ENCODE measurements at regions not wholly inside any gene's neighbourhood (a gene's known extent, or its start where the extent isn't known, plus 50 kb on each side); places are given as distances from the start of the nearest gene placed in this dataset.

DNA sequence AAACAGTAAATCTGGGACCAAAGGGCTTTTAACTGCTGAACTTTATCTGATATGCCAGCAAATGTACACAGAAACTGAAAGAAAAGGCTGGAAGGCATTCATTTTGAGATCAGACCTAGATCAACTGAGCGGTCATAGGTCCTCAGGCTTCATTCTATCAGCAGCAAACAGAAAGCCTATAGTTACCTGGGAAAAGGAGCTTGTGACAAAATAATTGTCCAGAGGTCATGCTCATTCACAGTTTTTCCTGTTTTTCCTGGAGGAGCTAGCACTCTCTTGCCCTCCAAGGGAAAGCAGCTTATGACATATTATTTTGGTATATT, 320.2 kb downstream of the AHR start:
- FAIRE-seq: no peak
- DNase-seq (ENCODE audit: insufficient read length): no peak
- TF ChIP-seq TAF1 (IDR thresholded peaks at IDR 0.05; ENCODE audit: borderline replicate concordance, low read depth, low read length): no peak
- TF ChIP-seq POLR2AphosphoS5 (IDR thresholded peaks at IDR 0.05; ENCODE audit: low read depth, low read length): no peak
- TF ChIP-seq POLR2A (IDR thresholded peaks at IDR 0.05; ENCODE audit: low read depth, low read length): no peak

GRCh38 chr7:17619196-17619818, 320.9 kb downstream of the AHR start:
- TF ChIP-seq POLR2A (IDR thresholded peaks at IDR 0.05; ENCODE audit: low read depth, low read length) (no peak), POLR2AphosphoS5 (IDR thresholded peaks at IDR 0.05; ENCODE audit: low read depth, low read length) (no peak), TAF1 (IDR thresholded peaks at IDR 0.05; ENCODE audit: borderline replicate concordance, low read depth, low read length) (no peak)
- DNase-seq (ENCODE audit: insufficient read length) (no peak), FAIRE-seq (no peak)

DNA sequence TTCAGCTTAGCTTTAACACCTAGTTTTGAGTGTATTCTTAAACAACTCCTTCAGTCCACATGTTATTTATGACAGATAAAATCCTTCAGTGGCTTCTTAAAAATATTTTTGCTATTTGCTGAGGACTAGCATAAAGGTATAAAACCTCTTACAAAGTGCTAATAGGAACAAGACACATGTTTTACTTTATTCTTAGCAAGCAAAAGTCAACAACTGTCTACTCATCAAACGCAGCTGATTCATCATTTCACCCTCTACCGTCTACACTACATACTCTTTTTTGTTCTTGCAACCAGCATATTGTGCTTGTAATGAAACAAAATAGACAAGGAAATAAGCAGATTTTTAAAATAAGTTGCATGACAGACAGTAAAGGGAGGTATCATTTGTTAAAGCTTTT, 319.7 kb downstream of the SNX13 start:
- TF ChIP-seq TAF1 (IDR thresholded peaks at IDR 0.05; ENCODE audit: borderline replicate concordance, low read depth, low read length): no peak
- TF ChIP-seq POLR2A (IDR thresholded peaks at IDR 0.05; ENCODE audit: low read depth, low read length): no peak
- no peak for TF ChIP-seq POLR2AphosphoS5 (IDR thresholded peaks at IDR 0.05; ENCODE audit: low read depth, low read length)
- DNase-seq (ENCODE audit: insufficient read length): no peak
- no peak for FAIRE-seq

GRCh38 chr7:17622451-17622850, 317.8 kb downstream of the SNX13 start:
- TF ChIP-seq TAF1 (IDR thresholded peaks at IDR 0.05; ENCODE audit: borderline replicate concordance, low read depth, low read length) (no peak), POLR2A (IDR thresholded peaks at IDR 0.05; ENCODE audit: low read depth, low read length) (no peak), POLR2AphosphoS5 (IDR thresholded peaks at IDR 0.05; ENCODE audit: low read depth, low read length) (no peak)
- no peak for DNase-seq (ENCODE audit: insufficient read length)
- no peak for FAIRE-seq

DNA sequence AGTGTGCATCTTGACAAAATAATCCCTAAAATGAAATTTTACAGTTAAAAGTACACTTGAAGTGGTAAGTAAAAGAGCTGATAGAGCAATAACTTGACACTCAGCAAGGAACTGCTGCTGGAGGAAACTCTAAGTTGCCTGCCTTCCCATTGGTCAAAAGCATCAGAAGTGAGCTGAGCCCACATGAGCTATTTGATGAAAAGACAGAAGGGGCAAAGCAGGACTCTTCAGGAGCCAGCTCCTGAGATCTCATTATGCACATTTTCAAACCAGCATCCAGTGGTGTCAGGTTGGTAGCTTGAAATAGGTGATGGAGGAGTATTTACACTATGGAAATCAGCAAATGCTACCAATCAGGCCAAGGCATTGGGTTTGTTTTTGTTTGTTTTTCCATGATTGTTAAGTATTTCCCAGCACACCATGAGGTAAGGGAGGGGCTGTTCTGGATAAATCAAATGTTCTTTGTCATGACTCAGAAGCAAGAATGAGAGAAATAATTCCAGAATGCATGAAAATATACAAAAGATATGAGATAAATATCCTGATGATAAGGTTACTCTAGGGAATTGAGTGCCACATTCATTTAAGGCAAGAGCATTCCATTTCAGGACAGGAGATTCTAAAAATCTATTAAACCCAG, 316.6 kb downstream of the SNX13 start:
- DNase-seq (ENCODE audit: insufficient read length) (no peak), FAIRE-seq (no peak)
- TF ChIP-seq POLR2AphosphoS5 (IDR thresholded peaks at IDR 0.05; ENCODE audit: low read depth, low read length) (no peak), TAF1 (IDR thresholded peaks at IDR 0.05; ENCODE audit: borderline replicate concordance, low read depth, low read length) (no peak), POLR2A (IDR thresholded peaks at IDR 0.05; ENCODE audit: low read depth, low read length) (no peak)

DNA sequence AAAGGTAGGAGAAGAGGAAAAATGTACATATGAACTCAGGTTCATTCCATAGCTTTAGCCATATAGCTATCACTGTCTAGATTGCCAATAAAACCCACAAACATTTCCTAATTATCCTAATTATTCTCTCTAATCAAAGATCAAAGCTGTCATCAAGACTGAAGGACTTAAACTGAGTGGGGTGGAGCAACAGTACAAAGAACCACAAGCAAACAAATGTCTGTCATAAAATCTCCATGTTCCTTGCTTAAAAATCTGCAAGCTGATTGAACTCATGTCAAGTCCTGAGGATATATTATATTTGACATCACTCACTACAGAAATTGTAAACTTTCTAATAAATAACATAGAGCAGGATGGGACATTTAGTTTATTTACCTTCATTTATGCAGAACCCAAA, 315.9 kb downstream of the SNX13 start:
- TF ChIP-seq TAF1 (IDR thresholded peaks at IDR 0.05; ENCODE audit: borderline replicate concordance, low read depth, low read length): no peak
- TF ChIP-seq POLR2AphosphoS5 (IDR thresholded peaks at IDR 0.05; ENCODE audit: low read depth, low read length): no peak
- no peak for TF ChIP-seq POLR2A (IDR thresholded peaks at IDR 0.05; ENCODE audit: low read depth, low read length)
- DNase-seq (ENCODE audit: insufficient read length) (no peak), FAIRE-seq (no peak)

DNA sequence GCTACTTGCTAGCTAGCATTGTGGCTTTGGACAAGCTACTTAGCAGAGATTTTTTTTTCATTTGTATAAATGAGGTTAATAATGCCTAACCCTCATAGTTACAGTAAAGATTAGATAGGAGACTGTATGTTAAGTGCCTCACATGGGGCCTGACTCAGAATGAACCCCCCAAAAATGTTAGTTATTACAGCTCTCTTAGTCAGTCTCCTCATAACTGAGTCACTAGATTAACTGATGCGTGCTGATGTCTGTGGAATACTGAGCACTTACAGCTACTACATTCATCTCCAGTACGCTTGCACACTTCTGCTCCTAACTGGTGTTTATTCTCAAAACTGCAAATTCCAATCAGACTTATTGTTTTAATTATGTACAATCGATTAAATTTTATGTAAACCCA, 315.3 kb downstream of the SNX13 start:
- TF ChIP-seq POLR2AphosphoS5 (IDR thresholded peaks at IDR 0.05; ENCODE audit: low read depth, low read length): no peak
- no peak for TF ChIP-seq POLR2A (IDR thresholded peaks at IDR 0.05; ENCODE audit: low read depth, low read length)
- no peak for TF ChIP-seq TAF1 (IDR thresholded peaks at IDR 0.05; ENCODE audit: borderline replicate concordance, low read depth, low read length)
- FAIRE-seq: no peak
- DNase-seq (ENCODE audit: insufficient read length): no peak

- FAIRE-seq: no peak
- no peak for TF ChIP-seq TAF1 (IDR thresholded peaks at IDR 0.05; ENCODE audit: borderline replicate concordance, low read depth, low read length)
- TF ChIP-seq POLR2A (IDR thresholded peaks at IDR 0.05; ENCODE audit: low read depth, low read length): no peak
- TF ChIP-seq POLR2AphosphoS5 (IDR thresholded peaks at IDR 0.05; ENCODE audit: low read depth, low read length): no peak
- DNase-seq (ENCODE audit: insufficient read length): no peak
These were observed 314.1 kb downstream of the SNX13 start for GRCh38 chr7:17626235-17626634.

DNA sequence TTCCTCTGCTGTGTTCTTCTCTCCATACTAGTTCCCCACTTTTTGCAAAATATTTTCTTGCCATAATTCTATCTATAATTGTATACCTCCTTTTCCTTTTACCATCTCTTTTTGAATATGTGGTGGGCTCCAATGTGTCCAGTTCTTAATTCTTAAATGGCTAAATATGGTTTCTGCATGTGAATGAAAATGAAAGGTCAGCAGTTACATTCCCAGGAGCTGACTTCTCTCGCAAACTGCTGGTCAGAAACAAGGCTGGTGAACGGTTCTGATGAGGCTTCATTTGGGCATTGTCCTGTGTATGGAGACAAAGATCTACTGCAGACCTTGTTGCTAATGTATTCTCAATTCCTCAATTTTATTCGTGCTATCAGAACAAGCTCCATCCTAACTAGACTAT, 309.2 kb downstream of the SNX13 start:
- TF ChIP-seq TAF1 (IDR thresholded peaks at IDR 0.05; ENCODE audit: borderline replicate concordance, low read depth, low read length): no peak
- TF ChIP-seq POLR2AphosphoS5 (IDR thresholded peaks at IDR 0.05; ENCODE audit: low read depth, low read length): no peak
- no peak for TF ChIP-seq POLR2A (IDR thresholded peaks at IDR 0.05; ENCODE audit: low read depth, low read length)
- DNase-seq (ENCODE audit: insufficient read length) (no peak), FAIRE-seq (no peak)

GRCh38 chr7:17632384-17632783, 307.9 kb downstream of the SNX13 start:
- no peak for TF ChIP-seq POLR2A (IDR thresholded peaks at IDR 0.05; ENCODE audit: low read depth, low read length)
- no peak for TF ChIP-seq TAF1 (IDR thresholded peaks at IDR 0.05; ENCODE audit: borderline replicate concordance, low read depth, low read length)
- no peak for TF ChIP-seq POLR2AphosphoS5 (IDR thresholded peaks at IDR 0.05; ENCODE audit: low read depth, low read length)
- DNase-seq (ENCODE audit: insufficient read length) (no peak), FAIRE-seq (no peak)

- DNase-seq (ENCODE audit: insufficient read length) (no peak), FAIRE-seq (no peak)
- TF ChIP-seq TAF1 (IDR thresholded peaks at IDR 0.05; ENCODE audit: borderline replicate concordance, low read depth, low read length): no peak
- no peak for TF ChIP-seq POLR2A (IDR thresholded peaks at IDR 0.05; ENCODE audit: low read depth, low read length)
- no peak for TF ChIP-seq POLR2AphosphoS5 (IDR thresholded peaks at IDR 0.05; ENCODE audit: low read depth, low read length)
These were observed 307.2 kb downstream of the SNX13 start for GRCh38 chr7:17633067-17633466.

GRCh38 chr7:17638727-17639126, 301.6 kb downstream of the SNX13 start:
- no peak for FAIRE-seq
- TF ChIP-seq POLR2A (IDR thresholded peaks at IDR 0.05; ENCODE audit: low read depth, low read length): no peak
- no peak for TF ChIP-seq POLR2AphosphoS5 (IDR thresholded peaks at IDR 0.05; ENCODE audit: low read depth, low read length)
- TF ChIP-seq TAF1 (IDR thresholded peaks at IDR 0.05; ENCODE audit: borderline replicate concordance, low read depth, low read length): no peak
- no peak for DNase-seq (ENCODE audit: insufficient read length)
